Thymus (tissue), 11 donors: ENCODE measurements at regions not wholly inside any gene's neighbourhood (a gene's known extent, or its start where the extent isn't known, plus 50 kb on each side); places are given as distances from the start of the nearest gene placed in this dataset.

Experiments used
- DNase-seq, 9 donors: peaks; one replicate each; pipeline ENCODE4 v3.0.0-alpha.2; 2013; ENCODE audit warnings: low spot score in 9 of 9, low read depth in 6 of 9, missing footprints in 1 of 9
- H3K27ac ChIP-seq, 2 donors: one replicate each; pipeline ENCODE4 v1.5.1; 2013; ENCODE audit warnings: control low read depth in 1 of 2, low read depth in 1 of 2, low read length in 1 of 2, mild to moderate bottlenecking in 1 of 2, moderate library complexity in 1 of 2
- H3K27me3 ChIP-seq, 2 donors: one replicate each; pipeline ENCODE4 v1.5.1; 2013; ENCODE audit warnings: low read length in 1 of 2; ENCODE audit not compliant: control insufficient read depth in 2 of 2, insufficient read depth in 1 of 2
- H3K36me3 ChIP-seq, 2 donors: one replicate each; pipeline ENCODE4 v1.5.1; 2013; ENCODE audit warnings: low read length in 1 of 2, mild to moderate bottlenecking in 1 of 2, moderate library complexity in 1 of 2; ENCODE audit not compliant: control insufficient read depth in 2 of 2, insufficient read depth in 2 of 2
- H3K4me1 ChIP-seq, 2 donors: one replicate each; pipeline ENCODE4 v1.5.1; 2013; ENCODE audit warnings: low read length in 2 of 2; ENCODE audit not compliant: control insufficient read depth in 2 of 2, insufficient read depth in 2 of 2
- H3K4me3 ChIP-seq, 2 donors: one replicate each; pipeline ENCODE4 v1.5.1; 2013; ENCODE audit warnings: low read length in 2 of 2, control low read depth in 1 of 2, mild to moderate bottlenecking in 1 of 2
- H3K9me3 ChIP-seq, 2 donors: one replicate each; pipeline ENCODE4 v1.5.1; 2013; ENCODE audit warnings: low read length in 1 of 2, mild to moderate bottlenecking in 1 of 2; ENCODE audit not compliant: control insufficient read depth in 2 of 2, insufficient read depth in 1 of 2
- WGBS: extraction: QIAGEN DNeasy Blood & Tissue Kit; methylation state at CpG from one replicate; pipeline ENCODE4 v1.1.7; 2013; 5-methylcytosine and 5-hydroxymethylcytosine counted together
- donor health status: healthy.

- Histone ChIP-seq H3K36me3 (no peaks in the 10 kb centered on the region), H3K4me1 (no peaks in the 10 kb centered on the region), H3K27me3 (no peaks in the 10 kb centered on the region), H3K27ac (no peak overlapping the region), H3K4me3 (no peak overlapping the region), H3K9me3 (no peaks in the 10 kb centered on the region)
- DNase-seq: no peak
- WGBS: 79% methylated on average over 5 of the region's 5 CpGs
Observed at GRCh38 chr5:1743061-1743768, 56.4 kb downstream of the MRPL36 start.

GRCh38 chr5:1737790-1738405, 61.7 kb downstream of the MRPL36 start:
- Histone ChIP-seq H3K9me3 (no peaks in the 10 kb centered on the region), H3K27ac (no peak overlapping the region), H3K4me1 (no peaks in the 10 kb centered on the region), H3K36me3 (no peaks in the 10 kb centered on the region), H3K4me3 (no peak overlapping the region), H3K27me3 (peaks cover 0 to 5% of the 10 kb centered on the region in 2 donors)
- DNase-seq: peak in 7 of 9 donors; percentile 5 to 60 (median 25)
- WGBS: 34% methylated on average over 3 of the region's 3 CpGs

GRCh38 chr5:1736889-1737711, 62.5 kb downstream of the MRPL36 start:
- Histone ChIP-seq H3K4me1 (no peaks in the 10 kb centered on the region), H3K4me3 (no peak overlapping the region), H3K27me3 (peaks cover 0 to 5% of the 10 kb centered on the region in 2 donors), H3K36me3 (no peaks in the 10 kb centered on the region), H3K9me3 (no peaks in the 10 kb centered on the region), H3K27ac (no peak overlapping the region)
- DNase-seq: no peak
- 80% methylated on average over 15 of the region's 15 CpGs for WGBS

- Histone ChIP-seq H3K4me1 (no peaks in the 10 kb centered on the region), H3K27me3 (peaks cover 0 to 5% of the 10 kb centered on the region in 2 donors), H3K4me3 (no peak overlapping the region), H3K36me3 (no peaks in the 10 kb centered on the region), H3K9me3 (no peaks in the 10 kb centered on the region), H3K27ac (no peak overlapping the region)
- no peak for DNase-seq
- 87% methylated on average over 4 of the region's 4 CpGs for WGBS
Observed at GRCh38 chr5:1736065-1736464, 63.6 kb downstream of the MRPL36 start.

- no peak overlapping the region for H3K27ac ChIP-seq
- no peaks in the 10 kb centered on the region for H3K4me1 ChIP-seq
- DNase-seq: no peak
- no peak overlapping the region for H3K4me3 ChIP-seq
- WGBS: 94% methylated on average over 9 of the region's 9 CpGs
- H3K27me3 ChIP-seq: peaks cover 0 to 5% of the 10 kb centered on the region in 2 donors
- no peaks in the 10 kb centered on the region for H3K9me3 ChIP-seq
- no peaks in the 10 kb centered on the region for H3K36me3 ChIP-seq
Observed at GRCh38 chr5:1735320-1735970, 64.2 kb downstream of the MRPL36 start.

- Histone ChIP-seq H3K4me1 (no peaks in the 10 kb centered on the region), H3K27me3 (peaks cover 0 to 6% of the 10 kb centered on the region in 2 donors), H3K36me3 (no peaks in the 10 kb centered on the region), H3K4me3 (no peak overlapping the region), H3K9me3 (no peaks in the 10 kb centered on the region), H3K27ac (no peak overlapping the region)
- DNase-seq: no peak
- 75% methylated on average over 9 of the region's 9 CpGs for WGBS
Observed at GRCh38 chr5:1734908-1735289, 64.7 kb downstream of the MRPL36 start.

GRCh38 chr5:1734271-1734907, 65.2 kb downstream of the MRPL36 start:
- Histone ChIP-seq H3K9me3 (no peaks in the 10 kb centered on the region), H3K27me3 (peaks cover 0 to 7% of the 10 kb centered on the region in 2 donors), H3K4me3 (no peak overlapping the region), H3K36me3 (no peaks in the 10 kb centered on the region), H3K4me1 (no peaks in the 10 kb centered on the region), H3K27ac (no peak overlapping the region)
- 90% methylated on average over 18 of the region's 18 CpGs for WGBS
- DNase-seq: no peak

- H3K4me3 ChIP-seq: no peak overlapping the region
- H3K27me3 ChIP-seq: peaks cover 0 to 7% of the 10 kb centered on the region in 2 donors
- WGBS: 79% methylated on average over 7 of the region's 7 CpGs
- H3K9me3 ChIP-seq: no peaks in the 10 kb centered on the region
- no peak for DNase-seq
- no peaks in the 10 kb centered on the region for H3K36me3 ChIP-seq
- no peak overlapping the region for H3K27ac ChIP-seq
- no peaks in the 10 kb centered on the region for H3K4me1 ChIP-seq
Observed at GRCh38 chr5:1733369-1733768, 66.3 kb downstream of the MRPL36 start.
